NOMO-1 (cell line): ENCODE measurements at regions not wholly inside any gene's neighbourhood (a gene's known extent, or its start where the extent isn't known, plus 50 kb on each side); places are given as distances from the start of the nearest gene placed in this dataset.
"Not testable (repeated sequence)": the region's sequence is repeated elsewhere in the genome, so short reads cannot be mapped to it uniquely, and the experiment has no call there.

Source experiments
- DNase-seq, 2 experiments: peaks; one replicate each; lab custom pipeline; 2025; ENCODE audit not compliant: unreplicated experiment in 2 of 2; lab: John Stamatoyannopoulos, UW

DNA sequence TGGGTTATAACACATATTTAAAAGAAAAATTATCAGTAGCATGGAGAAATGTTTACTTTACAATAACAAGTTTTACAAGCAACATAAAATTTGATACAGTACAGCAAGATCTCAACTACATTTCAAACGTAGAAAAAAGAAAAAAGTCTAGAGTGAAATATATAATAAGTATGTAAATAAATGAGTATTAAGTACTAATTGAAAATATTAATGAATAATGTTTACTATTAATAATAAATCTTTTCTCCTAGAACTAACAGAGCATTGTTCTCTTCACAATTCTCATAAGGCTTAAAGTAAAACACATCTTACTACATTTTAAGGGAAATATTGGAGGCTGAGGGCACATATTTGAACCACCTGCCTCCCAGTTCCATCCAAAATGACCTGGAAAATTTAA is 72.1 kb downstream of the TMEM212 start:
- no peak for DNase-seq

DNA sequence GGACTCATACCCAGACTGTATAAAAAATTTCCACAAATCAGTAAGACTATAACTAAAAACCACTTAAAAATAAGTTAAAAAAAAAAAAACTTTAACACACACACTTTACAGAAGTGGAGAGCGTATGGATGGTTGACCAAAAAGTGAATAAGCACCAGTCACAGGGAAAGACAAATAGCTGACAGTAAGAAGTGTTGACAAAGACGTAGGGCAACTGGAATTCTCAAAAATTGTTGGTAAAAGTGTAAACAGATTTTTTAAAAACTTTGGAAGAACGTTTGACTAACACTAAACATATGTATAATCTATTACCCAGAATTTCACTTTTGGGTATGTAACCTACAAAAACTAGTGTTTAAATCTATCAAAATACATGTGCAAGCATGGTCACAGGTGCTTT is 73.7 kb downstream of the TMEM212 start:
- DNase-seq: no peak

DNA sequence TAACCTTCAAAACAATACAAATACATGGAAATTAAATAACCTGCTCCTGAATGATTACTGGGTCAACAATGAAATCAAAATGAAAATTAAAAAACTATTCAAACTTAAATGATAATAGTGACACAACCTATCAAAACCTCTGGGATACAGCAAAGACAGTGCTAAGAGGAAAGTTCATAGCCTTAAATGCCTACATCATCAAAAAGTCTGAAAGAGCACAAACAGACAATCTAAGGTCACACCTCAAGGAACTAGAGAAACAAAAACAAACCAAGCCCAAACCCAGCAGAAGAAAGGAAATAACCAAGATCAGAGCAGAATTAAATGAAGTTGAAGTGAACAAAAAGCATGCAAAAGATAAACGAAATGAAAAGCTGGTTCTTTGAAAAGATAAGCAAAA is 79.5 kb downstream of the TMEM212 start:
- DNase-seq: not testable (repeated sequence)

DNA sequence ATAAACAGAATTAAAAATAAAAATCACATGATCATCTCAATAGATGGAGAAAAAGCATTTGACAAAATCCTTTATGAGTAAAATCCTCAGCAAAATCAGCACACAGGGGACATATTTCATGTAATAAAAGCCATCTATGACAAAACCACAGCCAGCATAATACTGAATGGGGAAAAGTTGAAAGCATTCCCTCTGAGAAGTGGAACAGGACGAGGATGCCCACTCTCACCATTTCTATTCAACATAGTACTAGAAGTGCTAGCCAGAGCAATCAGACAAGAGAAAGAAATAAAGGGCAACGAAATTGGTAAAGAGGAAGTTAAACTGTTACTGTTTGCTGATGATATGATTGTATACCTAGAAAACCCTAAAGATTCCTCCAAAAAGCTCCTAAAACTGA is 80.5 kb downstream of the TMEM212 start:
- DNase-seq: not testable (repeated sequence)

DNA sequence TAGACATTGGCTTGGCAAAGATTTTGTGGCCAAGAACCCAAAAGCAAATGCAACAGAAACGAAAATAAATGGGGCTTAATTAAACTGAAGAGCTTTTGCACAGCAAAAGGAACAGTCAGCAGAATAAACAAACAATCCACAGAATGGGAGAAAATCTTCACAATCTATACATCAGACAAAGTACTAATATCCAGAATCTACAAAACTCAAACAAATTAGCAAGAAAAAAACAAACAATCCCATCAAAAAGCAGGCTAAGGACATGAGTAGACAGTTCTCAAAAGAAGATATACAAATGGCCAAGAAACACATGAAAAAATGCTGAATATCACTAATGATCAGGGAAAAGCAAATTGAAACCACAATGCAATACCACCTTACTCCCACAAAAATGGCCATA is 81.7 kb downstream of the TMEM212 start:
- not testable (repeated sequence) for DNase-seq

DNA sequence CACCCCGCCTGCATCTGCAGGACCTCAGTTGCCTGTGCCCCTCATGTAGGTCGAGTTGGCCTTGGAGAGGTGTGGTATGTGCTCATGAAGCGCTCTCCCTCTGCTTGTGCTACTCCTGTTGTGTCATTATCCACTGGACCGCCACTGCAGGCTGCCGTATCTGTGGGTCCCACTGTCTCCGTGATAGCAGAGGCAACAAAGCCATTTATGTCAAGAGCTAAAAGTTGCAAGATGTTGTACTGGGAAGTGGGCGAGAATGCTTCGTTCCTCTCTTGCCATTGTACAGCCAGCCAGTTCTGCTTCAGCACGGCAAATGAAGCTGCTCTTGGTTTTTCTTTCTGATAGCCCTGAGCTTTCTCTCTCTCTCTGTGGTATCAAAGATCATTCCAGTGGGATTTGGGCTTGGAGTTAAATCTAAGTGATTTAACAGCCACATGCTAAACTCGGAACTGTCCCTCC is 89.0 kb downstream of the TMEM212 start:
- DNase-seq: peak; percentile 66 to 69

DNA sequence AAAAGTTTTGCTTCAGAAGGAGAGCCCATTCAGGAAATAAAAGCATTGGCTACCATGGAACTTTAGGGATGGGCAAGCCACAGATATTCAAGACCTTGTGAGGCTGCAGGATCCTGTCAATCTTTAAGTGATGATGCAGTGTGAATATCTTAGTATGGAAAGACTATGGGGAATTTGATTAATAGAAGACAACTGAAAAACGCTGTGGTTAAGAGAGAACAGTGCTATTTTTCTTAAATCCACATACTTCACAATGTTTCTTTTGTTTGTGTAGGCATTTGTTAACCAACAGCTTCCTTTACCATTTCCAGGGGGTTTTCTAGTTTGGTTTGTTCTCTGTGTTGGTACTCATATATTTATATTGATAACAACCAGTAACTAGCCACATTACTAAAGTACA is 90.3 kb downstream of the TMEM212 start:
- DNase-seq: no peak

DNA sequence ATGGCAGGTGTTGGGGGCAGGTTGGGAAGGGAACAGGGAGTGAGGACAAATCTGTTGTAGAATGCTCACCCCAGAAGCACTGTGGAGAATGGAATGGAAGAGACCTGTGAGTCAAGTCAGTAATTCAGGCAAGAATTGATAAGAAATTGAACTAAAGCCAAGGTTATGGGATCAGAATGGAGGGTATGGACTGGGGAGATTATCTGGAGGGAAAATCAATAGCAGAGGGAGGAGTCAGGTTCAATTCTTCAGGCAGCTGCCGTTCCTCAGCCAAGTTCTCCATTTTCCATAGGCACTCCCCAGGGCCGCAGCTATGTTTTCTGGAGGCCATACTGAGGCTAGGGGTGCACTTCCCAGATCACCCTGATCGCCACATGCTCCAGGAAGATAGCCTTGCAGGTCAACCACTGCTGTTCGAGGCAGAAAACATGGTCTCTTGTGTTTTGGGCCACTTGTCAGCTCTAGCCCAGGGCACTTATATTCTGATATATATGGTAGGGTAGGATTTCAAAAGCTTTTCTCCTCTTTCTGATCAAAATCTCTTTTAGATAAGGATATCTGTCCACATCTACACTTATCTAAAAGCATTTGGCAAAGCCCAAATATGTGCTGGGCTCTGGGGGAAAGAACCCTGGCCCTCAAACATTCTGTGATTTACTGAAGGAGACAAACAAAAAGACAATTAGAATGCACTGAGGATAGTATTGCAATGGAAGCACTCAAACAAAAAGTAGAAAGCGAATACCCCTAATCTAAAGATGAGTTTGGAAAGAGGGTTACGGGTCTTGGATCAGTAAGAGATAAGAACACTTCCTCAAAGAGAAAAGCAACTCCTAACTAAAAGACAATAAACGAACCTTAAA is 92.3 kb downstream of the TMEM212 start:
- DNase-seq: no peak

DNA sequence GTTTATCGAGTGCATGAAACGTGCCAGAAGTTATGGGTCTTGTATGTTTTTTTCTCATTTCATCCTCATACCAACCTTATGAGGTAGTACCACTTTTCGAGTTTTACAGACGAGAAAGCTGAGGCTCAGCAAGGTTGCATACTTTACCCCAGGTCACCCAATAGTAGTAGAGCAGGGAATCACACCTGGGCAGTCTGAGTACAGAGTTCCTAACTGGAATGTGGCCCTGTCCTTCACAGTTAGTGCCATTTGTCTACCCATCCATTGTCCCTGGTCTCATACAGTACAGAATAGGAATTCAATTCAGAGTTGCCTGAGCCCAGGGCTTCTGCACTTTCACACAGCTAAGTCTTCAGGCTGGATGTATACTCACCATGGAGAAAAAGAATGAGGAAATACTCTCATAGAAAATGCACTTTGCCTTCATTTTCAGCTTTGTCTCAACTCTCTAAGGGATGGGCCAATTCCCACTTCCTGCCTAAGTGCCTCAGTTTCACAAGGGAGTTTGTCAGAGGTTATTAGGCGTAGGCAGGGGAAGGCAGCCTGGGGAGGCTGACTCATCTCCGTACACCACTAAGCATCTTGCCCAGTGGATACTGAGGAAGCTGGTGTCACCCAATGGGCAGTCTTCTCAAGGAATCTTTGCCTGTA is 93.2 kb downstream of the TMEM212 start:
- DNase-seq: peak; percentile 67 to 70

DNA sequence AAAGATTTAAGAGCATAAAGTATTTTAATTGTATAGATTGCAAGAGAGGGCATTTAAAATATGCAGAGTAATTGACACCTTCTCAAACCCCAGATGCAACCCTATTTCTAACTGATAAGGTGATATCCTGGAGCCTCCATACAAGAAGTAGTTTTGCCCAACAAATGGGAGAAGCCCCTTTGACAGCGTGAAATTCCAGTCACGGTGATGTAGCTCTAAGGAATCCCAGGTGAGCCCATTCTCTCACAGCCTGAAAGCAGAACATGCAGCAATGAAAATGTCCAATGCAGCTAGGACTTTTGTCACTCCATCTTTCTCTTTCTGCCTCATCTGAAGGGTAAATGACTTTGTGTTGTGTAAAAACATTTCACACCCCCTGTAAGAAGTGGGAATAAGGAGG is 96.4 kb downstream of the TMEM212 start:
- no peak for DNase-seq

DNA sequence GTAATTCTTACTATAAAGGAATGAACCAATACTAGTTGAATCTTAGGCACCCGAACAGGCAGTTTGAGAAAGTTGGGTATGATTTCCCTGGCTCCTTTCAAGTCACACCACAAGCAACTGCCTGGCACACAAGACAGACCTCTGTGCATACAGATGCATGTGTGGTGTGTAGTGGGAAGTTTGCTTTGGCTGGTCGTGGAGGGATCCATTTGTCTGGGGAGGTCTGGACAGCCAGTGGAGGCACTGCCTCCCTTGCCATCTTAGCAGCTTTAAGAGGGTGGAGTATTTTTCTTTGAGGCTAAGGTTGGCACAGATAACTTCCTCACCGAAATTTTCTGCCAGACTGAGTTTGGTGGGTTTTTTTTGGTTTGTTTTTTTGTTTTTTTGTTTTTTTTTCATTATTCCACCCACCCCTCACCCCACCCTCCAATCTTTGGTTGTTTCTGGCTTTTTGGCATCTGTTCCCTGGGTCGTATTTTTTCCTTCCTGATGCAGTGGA is 97.1 kb downstream of the TMEM212 start:
- no peak for DNase-seq

DNA sequence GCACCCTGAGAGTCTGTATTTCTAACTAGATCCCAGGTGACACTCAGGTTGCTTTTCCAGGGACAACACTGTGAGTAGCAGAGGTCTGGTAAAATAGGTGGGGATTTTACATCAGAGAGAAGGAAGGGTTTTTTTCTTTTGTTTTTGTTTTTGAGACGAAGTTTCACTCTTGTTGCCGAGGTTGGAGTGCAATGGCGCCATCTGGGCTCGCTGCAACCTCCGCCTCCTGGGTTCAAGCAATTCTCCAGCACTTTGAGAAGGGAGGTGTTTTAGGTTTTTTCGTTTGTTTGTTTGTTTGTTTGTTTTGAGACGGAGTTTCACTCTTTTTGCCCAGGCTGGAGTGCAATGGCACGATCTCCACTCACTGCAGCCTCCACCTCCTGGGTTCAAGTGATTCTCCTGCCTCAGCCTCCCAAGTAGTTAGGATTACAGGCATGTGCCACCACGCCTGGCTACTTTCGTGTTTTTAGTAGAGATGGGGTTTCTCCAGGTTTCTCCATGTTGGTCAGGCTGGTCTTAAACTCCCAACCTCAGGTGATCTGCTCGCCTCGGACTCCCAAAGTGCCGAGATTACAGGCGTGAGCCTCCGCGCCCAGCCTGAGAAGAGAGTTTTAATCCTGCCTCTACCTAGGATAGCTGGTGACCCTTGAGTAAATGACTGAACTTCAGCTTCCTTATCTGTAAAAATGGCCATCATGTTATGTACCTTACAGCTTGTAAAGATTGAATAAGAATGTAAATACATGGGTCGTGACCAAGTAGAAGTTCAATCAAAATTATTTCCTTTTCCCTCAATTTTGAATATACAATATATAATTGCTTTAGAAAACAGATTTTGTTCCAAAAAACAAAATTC is 95.9 kb upstream of the FNDC3B start:
- DNase-seq: no peak

DNA sequence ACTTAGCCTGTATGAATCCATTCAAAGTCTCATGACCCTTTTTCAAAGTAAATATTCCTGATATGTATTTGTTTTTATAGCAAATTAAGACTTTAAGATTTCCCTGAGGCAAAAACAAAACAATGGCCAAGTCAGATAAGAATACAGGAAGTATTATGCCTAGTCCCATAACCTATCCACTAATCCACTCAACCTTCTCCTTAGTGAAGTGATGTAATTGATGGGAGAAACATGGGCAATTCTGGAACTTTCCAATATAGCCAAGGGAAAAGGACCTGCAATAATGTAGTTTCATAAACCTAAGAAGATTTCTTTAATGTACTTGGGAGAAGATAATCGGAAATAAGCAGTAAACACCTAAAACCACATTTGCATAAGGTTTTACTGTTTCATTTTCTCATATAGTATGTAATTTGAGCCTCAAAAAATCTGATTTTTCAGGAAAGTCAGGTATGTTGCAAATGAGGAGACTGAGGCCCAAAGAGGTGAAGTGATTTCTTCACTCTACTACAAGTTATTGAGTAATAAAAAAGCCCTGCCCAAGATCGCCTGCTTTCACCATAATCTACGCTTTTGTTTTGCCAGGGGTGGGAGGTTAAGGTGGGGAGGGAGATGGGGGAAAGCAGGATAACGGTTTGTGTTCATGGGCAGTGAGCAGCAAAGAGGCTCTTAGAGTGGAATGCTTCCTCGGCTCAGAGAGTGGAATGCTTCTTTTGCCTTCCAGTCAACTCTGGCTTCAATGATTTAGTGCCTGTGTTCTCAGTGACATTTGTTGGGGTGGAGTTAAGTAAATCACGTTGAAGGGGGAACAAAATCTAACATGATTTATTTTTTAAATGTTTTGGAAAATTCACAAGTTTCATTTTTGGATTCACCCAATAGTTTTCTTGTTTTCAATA is 95.0 kb upstream of the FNDC3B start:
- DNase-seq: peak; percentile 9 to 58

DNA sequence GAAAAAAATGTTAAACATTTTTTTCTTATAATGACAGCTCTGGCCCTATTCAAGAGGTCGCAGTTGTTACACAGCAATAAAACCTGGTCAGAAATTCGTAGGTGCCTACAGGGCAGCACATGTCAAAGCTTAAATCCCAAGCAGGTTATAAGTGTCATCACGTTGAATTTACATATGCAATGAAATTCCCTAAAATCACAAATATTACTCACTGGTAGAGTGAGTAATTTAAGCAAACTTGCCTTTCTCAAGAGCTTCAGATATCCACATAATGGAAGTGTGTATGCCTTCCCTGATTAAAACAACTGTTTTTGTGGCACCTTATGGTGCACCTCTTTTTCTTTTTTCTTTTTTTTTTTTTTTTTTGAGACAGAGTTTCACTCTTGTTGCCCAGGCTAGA is 90.7 kb upstream of the FNDC3B start:
- no peak for DNase-seq

DNA sequence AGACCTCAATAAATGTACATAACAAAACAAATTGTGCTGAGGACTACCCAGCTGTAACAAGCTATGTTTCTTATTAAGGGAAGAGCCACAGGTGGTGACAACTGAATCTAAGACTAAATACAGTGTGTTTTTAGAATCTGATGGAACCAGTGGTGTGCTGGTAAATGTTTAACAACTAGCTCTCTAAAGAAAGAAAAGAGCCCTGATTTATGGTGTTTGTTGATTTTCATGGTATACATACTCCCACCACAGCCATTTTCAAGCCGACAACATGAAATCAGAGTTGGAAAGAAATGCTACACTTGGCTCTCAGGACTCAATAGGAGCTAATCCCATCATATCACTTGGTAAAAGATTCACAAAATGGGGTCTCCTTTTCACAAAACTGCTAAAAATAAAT is 89.8 kb upstream of the FNDC3B start:
- DNase-seq: no peak

DNA sequence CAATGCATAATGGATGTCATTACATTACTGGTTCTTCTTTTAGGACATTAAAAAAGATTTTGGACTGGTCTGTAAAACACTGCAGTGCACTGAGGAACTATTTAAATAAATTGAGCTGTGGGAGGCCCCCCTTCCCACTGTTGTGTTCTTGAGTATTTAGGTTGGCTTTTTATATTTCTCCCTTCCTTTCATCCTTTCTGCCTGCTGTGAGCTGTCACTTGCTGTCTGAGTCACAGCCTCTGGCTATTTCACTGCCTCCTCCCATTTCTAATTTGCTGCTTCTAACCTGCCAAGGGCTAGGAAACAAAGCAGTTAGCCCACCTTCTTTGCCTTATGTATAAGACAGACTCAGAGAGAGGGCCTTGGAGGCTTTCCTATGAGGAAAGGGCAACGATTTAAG is 89.0 kb upstream of the FNDC3B start:
- DNase-seq: peak; percentile 16 to 45

DNA sequence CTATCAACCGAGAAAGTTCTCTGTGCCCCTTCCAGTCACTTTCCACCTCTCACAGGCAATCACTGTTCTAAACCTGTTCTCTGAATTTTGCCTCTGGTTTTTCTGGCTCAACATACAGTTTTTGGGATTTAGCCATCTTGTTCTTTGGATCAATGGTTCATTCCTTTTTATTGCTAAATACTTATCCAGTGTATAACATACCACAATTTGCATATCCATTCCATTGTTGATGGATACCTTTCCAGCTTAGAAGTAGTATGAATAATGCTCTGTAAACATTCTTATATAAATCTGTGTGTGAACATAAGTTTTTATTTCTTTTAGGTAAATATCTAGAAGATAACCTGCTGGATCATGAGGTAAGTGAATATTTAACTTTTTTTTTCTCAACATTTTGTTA is 87.8 kb upstream of the FNDC3B start:
- DNase-seq: no peak

DNA sequence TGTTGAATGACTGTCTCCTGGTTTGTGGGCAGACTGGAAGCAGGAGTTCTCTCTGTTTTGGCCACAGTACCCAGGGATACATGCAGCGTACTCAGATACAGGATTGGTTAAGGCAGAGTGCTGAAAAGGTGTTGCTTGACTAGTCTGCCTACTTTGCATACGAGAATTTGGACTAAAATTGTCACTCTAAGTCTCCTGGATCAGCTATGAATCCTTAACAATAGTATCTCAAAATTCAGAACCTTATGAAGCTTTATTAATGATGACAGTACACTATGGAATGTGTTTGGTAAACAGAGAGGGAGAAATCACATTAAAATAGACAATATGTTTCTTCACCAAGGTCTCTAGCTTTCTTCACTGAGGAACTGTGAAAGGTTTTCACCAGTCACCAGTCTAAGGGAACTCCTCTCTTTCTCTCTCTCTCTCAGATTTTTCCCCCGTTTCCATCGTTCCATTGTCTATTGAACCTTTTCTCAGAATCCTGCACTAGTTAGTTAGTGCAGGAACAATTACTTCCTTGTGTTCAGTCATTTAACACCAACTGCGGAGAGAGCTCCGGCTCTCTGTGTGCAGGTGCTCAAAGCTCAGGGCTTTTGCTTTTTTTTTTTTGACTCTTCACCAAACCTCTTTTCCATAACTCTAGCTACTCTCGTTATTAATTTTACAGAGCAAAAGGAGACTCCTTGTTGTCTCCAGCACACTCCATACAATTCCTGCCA is 85.9 kb upstream of the FNDC3B start:
- no peak for DNase-seq

DNA sequence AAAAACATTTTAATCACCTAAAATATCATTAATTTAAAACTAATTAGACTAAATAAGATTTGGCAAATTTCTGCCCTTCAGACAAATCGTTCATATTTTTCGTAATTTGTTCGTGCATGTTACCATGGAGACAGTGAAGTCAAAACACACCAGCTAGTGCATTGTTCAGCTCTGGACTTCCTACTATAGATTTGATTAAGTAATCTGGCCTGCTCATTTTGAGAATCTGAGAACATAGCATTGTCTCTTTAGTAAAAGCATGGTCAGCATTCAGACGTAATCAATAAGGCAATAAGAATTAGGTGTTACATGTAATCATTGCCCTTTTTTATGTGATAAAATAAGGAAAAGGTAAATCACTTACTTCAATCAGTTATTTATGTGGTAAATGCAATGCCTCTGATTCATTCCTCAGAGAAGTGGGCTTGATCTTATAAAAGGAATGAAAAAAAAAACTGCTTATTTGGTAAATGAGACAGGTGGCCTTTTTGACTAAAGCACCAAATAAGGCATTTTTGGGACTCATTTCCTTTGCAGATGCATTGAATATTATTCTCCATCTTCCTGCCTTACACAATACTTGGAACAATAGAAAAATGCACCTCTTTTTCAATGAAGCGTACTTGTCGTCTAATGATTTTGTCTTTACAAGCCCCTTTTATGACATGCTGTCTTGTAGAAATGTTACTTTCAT is 84.5 kb upstream of the FNDC3B start:
- peak; percentile 33 to 87 for DNase-seq
